ENCODE measurements at regions not wholly inside any gene's neighbourhood (a gene's known extent, or its start where the extent isn't known, plus 50 kb on each side); places are given as distances from the start of the nearest gene placed in this dataset.

DNA sequence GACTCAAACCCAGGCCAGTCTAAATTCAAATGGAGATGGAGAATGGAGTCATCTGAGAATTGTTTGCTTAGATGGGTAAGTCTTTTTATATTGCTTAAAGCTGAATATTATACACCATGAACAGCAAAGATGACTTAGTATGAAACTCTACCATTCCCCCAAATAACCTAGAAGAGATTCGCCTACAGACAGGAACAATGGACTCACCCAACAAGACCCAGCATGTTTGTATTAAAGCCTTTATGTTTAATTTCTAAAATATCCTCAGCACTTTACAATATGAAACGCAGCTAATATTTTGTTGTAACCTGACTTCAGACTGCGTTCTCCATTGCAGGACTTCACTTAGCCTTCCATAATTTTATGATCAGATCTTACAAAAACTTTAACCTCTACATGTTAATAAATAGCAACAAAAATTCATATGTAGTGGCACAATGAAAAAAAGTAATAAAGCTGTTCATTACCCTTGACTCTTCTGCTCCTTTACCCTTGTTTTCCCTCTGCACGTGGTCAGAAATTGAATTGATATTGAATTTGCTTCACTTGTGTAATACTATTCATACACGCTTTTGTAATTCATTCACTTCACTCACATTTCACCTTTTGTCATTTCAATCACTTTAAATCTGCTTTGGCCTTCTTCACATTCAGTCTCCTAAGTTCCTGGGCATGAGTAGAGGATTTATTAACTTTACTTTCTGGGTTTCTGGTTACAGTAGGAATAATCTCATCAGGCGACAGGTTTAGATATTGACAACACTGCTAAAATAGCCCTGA lies 177.3 kb upstream of the PTBP2 start:
- Histone ChIP-seq H3K9me3 (no peaks in the 10 kb centered on the region), H3K27me3 (no peaks in the 10 kb centered on the region), H3K4me1 (peaks cover 7 to 12% (median 8%) of the 10 kb centered on the region in 3 donors), H3K36me3 (no peaks in the 10 kb centered on the region), H3K27ac (no peak overlapping the region), H3K4me3 (no peak overlapping the region)
- TF ChIP-seq POLR2A (IDR thresholded peaks at IDR 0.05) (no peak), CTCF (IDR thresholded peaks at IDR 0.05) (no peak), POLR2AphosphoS5 (IDR thresholded peaks at IDR 0.05) (no peak), EP300 (IDR thresholded peaks at IDR 0.05) (no peak)
- WGBS, 2 donors (ENCODE audit: low coverage in 1 of 2) = 89 to 94% methylated on average over 5 to 6 of the region's 6 CpGs
- ATAC-seq = no peak

- WGBS, 2 donors (ENCODE audit: low coverage in 1 of 2) = 88 to 100% methylated on average over 1 of the region's 1 CpG
- no peak overlapping the region for H3K4me3 ChIP-seq
- peaks cover 2 to 6% (median 3%) of the 10 kb centered on the region in 3 donors for H3K4me1 ChIP-seq
- no peaks in the 10 kb centered on the region for H3K27me3 ChIP-seq
- ATAC-seq = no peak
- no peak for TF ChIP-seq CTCF (IDR thresholded peaks at IDR 0.05)
- TF ChIP-seq POLR2AphosphoS5 (IDR thresholded peaks at IDR 0.05) = no peak
- TF ChIP-seq POLR2A (IDR thresholded peaks at IDR 0.05) = no peak
- no peak for TF ChIP-seq EP300 (IDR thresholded peaks at IDR 0.05)
- no peaks in the 10 kb centered on the region for H3K9me3 ChIP-seq
- H3K27ac ChIP-seq = no peak overlapping the region
- no peaks in the 10 kb centered on the region for H3K36me3 ChIP-seq
These were observed 176.8 kb upstream of the PTBP2 start for GRCh38 chr1:96544831-96545221.

GRCh38 chr1:96545935-96546656 lies 175.5 kb upstream of the PTBP2 start:
- TF ChIP-seq POLR2A (IDR thresholded peaks at IDR 0.05) (no peak), POLR2AphosphoS5 (IDR thresholded peaks at IDR 0.05) (no peak), CTCF (IDR thresholded peaks at IDR 0.05) (no peak), EP300 (IDR thresholded peaks at IDR 0.05) (no peak)
- Histone ChIP-seq H3K36me3 (no peaks in the 10 kb centered on the region), H3K27ac (no peak overlapping the region), H3K4me3 (no peak overlapping the region), H3K27me3 (no peaks in the 10 kb centered on the region), H3K9me3 (no peaks in the 10 kb centered on the region), H3K4me1 (no peaks in the 10 kb centered on the region)
- 83 to 100% methylated on average over 1 to 4 of the region's 4 CpGs for WGBS, 2 donors (ENCODE audit: low coverage in 1 of 2)
- ATAC-seq = no peak

GRCh38 chr1:96550061-96550460 lies 171.5 kb upstream of the PTBP2 start:
- Histone ChIP-seq H3K4me1 (peaks cover 0 to 8% (median 0%) of the 10 kb centered on the region in 3 donors), H3K27ac (no peak overlapping the region), H3K4me3 (no peak overlapping the region), H3K36me3 (no peaks in the 10 kb centered on the region), H3K9me3 (no peaks in the 10 kb centered on the region), H3K27me3 (no peaks in the 10 kb centered on the region)
- no peak for ATAC-seq
- TF ChIP-seq CTCF (IDR thresholded peaks at IDR 0.05) (no peak), POLR2AphosphoS5 (IDR thresholded peaks at IDR 0.05) (no peak), EP300 (IDR thresholded peaks at IDR 0.05) (no peak), POLR2A (IDR thresholded peaks at IDR 0.05) (no peak)

DNA sequence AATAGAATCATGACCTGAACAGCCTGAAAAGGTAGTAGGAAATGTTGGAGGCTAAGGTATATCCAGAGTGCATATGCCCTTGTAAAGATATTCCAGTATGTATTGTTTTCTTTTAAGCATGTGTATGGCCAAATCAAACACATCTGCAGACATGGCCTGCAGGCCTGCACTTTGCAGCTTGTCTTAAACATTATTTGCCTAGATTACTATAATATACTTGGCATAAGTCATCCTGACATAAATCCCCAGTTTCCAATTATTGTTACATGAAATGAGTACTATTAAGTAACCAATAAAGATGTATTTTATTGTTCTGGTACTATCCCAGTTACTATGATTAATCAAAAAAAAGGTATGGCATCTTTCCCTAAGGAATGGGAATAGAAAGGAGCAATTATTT lies 169.1 kb upstream of the PTBP2 start:
- no peak overlapping the region for H3K27ac ChIP-seq
- no peaks in the 10 kb centered on the region for H3K36me3 ChIP-seq
- no peak for ATAC-seq
- H3K4me1 ChIP-seq = peaks cover 0 to 8% (median 0%) of the 10 kb centered on the region in 3 donors
- H3K9me3 ChIP-seq = no peaks in the 10 kb centered on the region
- TF ChIP-seq POLR2AphosphoS5 (IDR thresholded peaks at IDR 0.05) (no peak), EP300 (IDR thresholded peaks at IDR 0.05) (no peak), POLR2A (IDR thresholded peaks at IDR 0.05) (no peak), CTCF (IDR thresholded peaks at IDR 0.05) (no peak)
- no peaks in the 10 kb centered on the region for H3K27me3 ChIP-seq
- no peak overlapping the region for H3K4me3 ChIP-seq
